CD8-positive, alpha-beta memory T cell (primary cell): ENCODE measurements at regions not wholly inside any gene's neighbourhood (a gene's known extent, or its start where the extent isn't known, plus 50 kb on each side); places are given as distances from the start of the nearest gene placed in this dataset.

Experiments used
- CTCF ChIA-PET: fragments of 350-600 bp; sonication (Branson Sonifier 250); formaldehyde crosslinking; loops from one replicate; lab custom pipeline; 2021; ENCODE audit warnings: antibody characterized with exemption; lab: Charles Lee
- POLR2A ChIA-PET: fragments of 350-600 bp; sonication (Branson Sonifier 250); formaldehyde crosslinking; loops from one replicate; lab custom pipeline; 2021; ENCODE audit warnings: antibody characterized with exemption; lab: Charles Lee
- DNase-seq, 5 donors: peaks; one replicate each; pipeline versions ENCODE4 v3.0.0 to v3.0.0-alpha.2; 2020 to 2022; ENCODE audit warnings: mixed read lengths in 1 of 5
- H3K27ac ChIP-seq: one replicate; pipeline ENCODE4 v1.7.0; 2013; ENCODE audit warnings: low read depth, mild to moderate bottlenecking, low read length, moderate library complexity
- H3K27me3 ChIP-seq: 2 replicates; pipeline ENCODE4 v1.7.0; 2013; ENCODE audit warnings: low read length, mild to moderate bottlenecking; ENCODE audit not compliant: insufficient read depth, poor library complexity, severe bottlenecking
- H3K36me3 ChIP-seq: 2 replicates; pipeline ENCODE4 v1.7.0; 2013; ENCODE audit warnings: mild to moderate bottlenecking, low read length, moderate library complexity; ENCODE audit not compliant: insufficient read depth
- H3K4me1 ChIP-seq: 2 replicates; pipeline ENCODE4 v1.7.0; 2013; ENCODE audit warnings: mild to moderate bottlenecking, low read length, moderate library complexity; ENCODE audit not compliant: insufficient read depth
- H3K4me3 ChIP-seq: 2 replicates; pipeline ENCODE4 v1.7.0; 2013; ENCODE audit warnings: mild to moderate bottlenecking, low read length
- H3K9me3 ChIP-seq: 2 replicates; pipeline ENCODE4 v1.7.0; 2013; ENCODE audit warnings: mild to moderate bottlenecking, low read length
- H3K27ac Mint-ChIP-seq, 8 donors: one replicate each; pipeline ENCODE4 v1.8.0; 2020 to 2021; ENCODE audit warnings: mixed read lengths in 8 of 8, mild to moderate bottlenecking in 6 of 8, inconsistent platforms in 3 of 8, moderate library complexity in 3 of 8
- H3K27me3 Mint-ChIP-seq, 2 donors: one replicate each; pipeline ENCODE4 v1.8.0; 2020 to 2021; ENCODE audit warnings: mixed read lengths in 2 of 2, mild to moderate bottlenecking in 1 of 2, moderate library complexity in 1 of 2
- H3K36me3 Mint-ChIP-seq, 3 donors: one replicate each; pipeline ENCODE4 v1.8.0; 2020 to 2021; ENCODE audit warnings: mixed read lengths in 3 of 3, inconsistent platforms in 1 of 3, mild to moderate bottlenecking in 1 of 3
- H3K4me1 Mint-ChIP-seq, 3 donors: one replicate each; pipeline ENCODE4 v1.8.0; 2020 to 2021; ENCODE audit warnings: mixed read lengths in 3 of 3, inconsistent platforms in 1 of 3, mild to moderate bottlenecking in 1 of 3
- H3K4me3 Mint-ChIP-seq, 7 donors: one replicate each; pipeline ENCODE4 v1.8.0; 2020 to 2021; ENCODE audit warnings: mixed read lengths in 7 of 7, mild to moderate bottlenecking in 6 of 7, moderate library complexity in 4 of 7, inconsistent platforms in 2 of 7
- H3K9me3 Mint-ChIP-seq, 5 donors: one replicate each; pipeline ENCODE4 v1.8.0; 2020 to 2022; ENCODE audit warnings: mixed read lengths in 5 of 5, mild to moderate bottlenecking in 3 of 5, moderate library complexity in 2 of 5, inconsistent platforms in 1 of 5

DNA sequence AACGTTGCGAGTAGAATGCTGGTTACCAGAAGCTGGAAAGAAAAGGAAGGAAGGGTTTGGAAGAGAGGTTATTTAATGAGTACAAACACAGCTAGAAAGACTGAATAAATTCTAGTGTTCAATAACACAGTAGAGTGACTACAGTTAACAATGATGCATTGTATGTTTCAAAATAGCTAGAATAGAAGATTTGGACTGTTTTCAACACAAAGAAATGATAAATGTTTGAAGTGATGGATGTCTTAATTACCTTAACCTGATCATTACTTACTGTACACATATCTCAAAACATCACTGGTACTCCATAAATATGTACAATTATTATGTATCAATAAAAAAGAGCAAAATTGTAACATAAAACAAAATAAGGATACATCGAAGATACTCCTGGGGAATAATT, 1221.8 kb upstream of the SEL1L start:
- ChIA-PET POLR2A (no interaction called here), CTCF (no interaction called here)

GRCh38 chr14:82755923-82756322, 1222.3 kb upstream of the SEL1L start:
- H3K4me3 Mint-ChIP-seq = no peak overlapping the region
- POLR2A ChIA-PET = no interaction called here
- Histone ChIP-seq H3K4me1 (no peaks in the 10 kb centered on the region), H3K4me3 (no peak overlapping the region), H3K27me3 (no peaks in the 10 kb centered on the region), H3K27ac (no peak overlapping the region), H3K36me3 (no peaks in the 10 kb centered on the region), H3K9me3 (no peaks in the 10 kb centered on the region)
- H3K27me3 Mint-ChIP-seq = no peaks in the 10 kb centered on the region
- CTCF ChIA-PET = no interaction called here
- no peaks in the 10 kb centered on the region for H3K36me3 Mint-ChIP-seq
- no peak for DNase-seq
- H3K9me3 Mint-ChIP-seq = peaks cover 2 to 52% (median 14%) of the 10 kb centered on the region in 5 donors
- no peaks in the 10 kb centered on the region for H3K4me1 Mint-ChIP-seq
- no peak overlapping the region for H3K27ac Mint-ChIP-seq

More for the DNA sequence above, 1221.8 kb upstream of the SEL1L start:
- H3K4me3 ChIP-seq = no peak overlapping the region
- no peaks in the 10 kb centered on the region for H3K9me3 ChIP-seq
- H3K27ac ChIP-seq = no peak overlapping the region
- H3K4me3 Mint-ChIP-seq = no peak overlapping the region
- no peaks in the 10 kb centered on the region for H3K4me1 Mint-ChIP-seq
- peaks cover 2 to 56% (median 14%) of the 10 kb centered on the region in 5 donors for H3K9me3 Mint-ChIP-seq
- no peaks in the 10 kb centered on the region for H3K36me3 ChIP-seq
- H3K27me3 ChIP-seq = no peaks in the 10 kb centered on the region
- H3K27ac Mint-ChIP-seq = no peak overlapping the region
- no peaks in the 10 kb centered on the region for H3K36me3 Mint-ChIP-seq
- H3K4me1 ChIP-seq = no peaks in the 10 kb centered on the region
- no peaks in the 10 kb centered on the region for H3K27me3 Mint-ChIP-seq
- DNase-seq = no peak

DNA sequence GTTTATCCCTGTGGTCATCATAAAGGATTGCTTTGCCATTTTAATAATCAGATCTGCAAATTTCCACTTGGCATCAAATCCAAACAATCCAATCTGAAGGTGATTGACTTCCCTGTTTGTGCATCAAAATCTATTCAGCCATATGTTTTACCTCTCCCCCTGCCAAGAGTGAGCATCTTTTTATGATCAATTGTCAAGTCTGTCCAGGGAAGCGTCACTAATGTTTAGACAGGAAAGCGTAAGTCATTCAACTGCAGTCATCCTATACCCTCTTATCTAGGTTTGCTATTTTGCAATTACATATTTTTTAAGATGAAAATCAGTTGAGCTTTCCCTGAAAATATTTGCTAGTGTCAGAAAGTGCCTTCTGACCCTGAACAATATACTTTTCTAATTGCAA, 1224.1 kb upstream of the SEL1L start:
- Mint-ChIP-seq H3K27ac (no peak overlapping the region), H3K36me3 (no peaks in the 10 kb centered on the region), H3K9me3 (peaks cover 2 to 44% (median 16%) of the 10 kb centered on the region in 5 donors), H3K27me3 (no peaks in the 10 kb centered on the region), H3K4me3 (no peak overlapping the region), H3K4me1 (no peaks in the 10 kb centered on the region)
- no peak for DNase-seq
- Histone ChIP-seq H3K4me3 (no peak overlapping the region), H3K27me3 (no peaks in the 10 kb centered on the region), H3K9me3 (no peaks in the 10 kb centered on the region), H3K27ac (no peak overlapping the region), H3K36me3 (no peaks in the 10 kb centered on the region), H3K4me1 (no peaks in the 10 kb centered on the region)
- CTCF ChIA-PET = no interaction called here
- POLR2A ChIA-PET = no interaction called here

- no peak overlapping the region for H3K27ac ChIP-seq
- no peaks in the 10 kb centered on the region for H3K27me3 ChIP-seq
- H3K4me1 Mint-ChIP-seq = no peaks in the 10 kb centered on the region
- no peak overlapping the region for H3K27ac Mint-ChIP-seq
- DNase-seq = no peak
- POLR2A ChIA-PET = no interaction called here
- CTCF ChIA-PET = no interaction called here
- no peaks in the 10 kb centered on the region for H3K36me3 Mint-ChIP-seq
- H3K27me3 Mint-ChIP-seq = no peaks in the 10 kb centered on the region
- H3K4me1 ChIP-seq = no peaks in the 10 kb centered on the region
- no peak overlapping the region for H3K4me3 Mint-ChIP-seq
- H3K36me3 ChIP-seq = no peaks in the 10 kb centered on the region
- no peaks in the 10 kb centered on the region for H3K9me3 ChIP-seq
- no peak overlapping the region for H3K4me3 ChIP-seq
- H3K9me3 Mint-ChIP-seq = peaks cover 4 to 32% (median 15%) of the 10 kb centered on the region in 5 donors
These were observed 1226.0 kb upstream of the SEL1L start for GRCh38 chr14:82759656-82760055.

DNA sequence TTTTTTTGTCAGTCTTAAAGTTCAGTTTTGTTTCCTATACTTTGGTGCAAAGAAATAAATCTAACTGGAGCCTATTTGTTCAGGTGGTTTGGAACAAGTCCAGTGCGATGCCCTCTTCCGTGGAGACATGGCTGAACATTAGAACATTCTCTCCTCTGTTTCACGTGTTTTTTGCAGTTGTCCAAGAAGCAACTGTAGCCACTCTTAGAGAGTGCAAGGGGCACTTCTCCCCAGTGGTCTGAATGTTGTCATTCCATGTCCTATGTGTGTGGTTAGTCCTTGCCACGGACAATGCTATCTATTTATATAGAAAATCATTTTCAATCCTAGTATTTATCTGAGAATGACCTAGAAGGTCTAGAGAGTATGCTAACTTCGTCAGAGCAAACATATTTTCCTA, 1232.5 kb upstream of the SEL1L start:
- CTCF ChIA-PET = no interaction called here
- H3K27ac ChIP-seq = no peak overlapping the region
- no peak overlapping the region for H3K27ac Mint-ChIP-seq
- H3K4me3 ChIP-seq = no peak overlapping the region
- no peaks in the 10 kb centered on the region for H3K4me1 ChIP-seq
- H3K36me3 Mint-ChIP-seq = no peaks in the 10 kb centered on the region
- H3K36me3 ChIP-seq = no peaks in the 10 kb centered on the region
- peaks cover 1 to 18% (median 9%) of the 10 kb centered on the region in 5 donors for H3K9me3 Mint-ChIP-seq
- no peaks in the 10 kb centered on the region for H3K9me3 ChIP-seq
- no peaks in the 10 kb centered on the region for H3K27me3 Mint-ChIP-seq
- no peak for DNase-seq
- no peak overlapping the region for H3K4me3 Mint-ChIP-seq
- H3K27me3 ChIP-seq = no peaks in the 10 kb centered on the region
- POLR2A ChIA-PET = no interaction called here
- H3K4me1 Mint-ChIP-seq = no peaks in the 10 kb centered on the region

DNA sequence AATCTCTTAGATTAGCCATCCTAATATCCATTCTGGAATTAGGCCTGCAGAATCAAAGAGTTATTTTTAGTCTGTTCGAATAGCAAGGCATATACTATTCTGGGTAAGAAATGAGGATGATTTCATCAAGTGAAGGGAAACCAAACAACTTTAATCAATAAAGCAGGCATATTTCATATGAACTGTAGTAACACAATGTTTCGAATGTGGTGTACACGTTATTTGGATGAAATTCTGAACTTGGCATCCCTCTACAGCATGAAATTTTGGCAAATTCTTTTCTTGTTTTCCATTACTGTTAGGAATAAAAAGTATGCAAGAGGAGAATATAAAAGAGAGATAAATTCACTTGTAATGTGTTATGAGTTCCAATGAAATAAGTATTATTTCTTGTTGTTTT, 1233.3 kb upstream of the SEL1L start:
- POLR2A ChIA-PET = no interaction called here
- Histone ChIP-seq H3K27ac (no peak overlapping the region), H3K36me3 (no peaks in the 10 kb centered on the region), H3K9me3 (no peaks in the 10 kb centered on the region), H3K4me1 (no peaks in the 10 kb centered on the region), H3K4me3 (no peak overlapping the region), H3K27me3 (no peaks in the 10 kb centered on the region)
- H3K4me3 Mint-ChIP-seq = no peak overlapping the region
- no peaks in the 10 kb centered on the region for H3K4me1 Mint-ChIP-seq
- H3K27ac Mint-ChIP-seq = no peak overlapping the region
- H3K36me3 Mint-ChIP-seq = no peaks in the 10 kb centered on the region
- CTCF ChIA-PET = no interaction called here
- no peaks in the 10 kb centered on the region for H3K27me3 Mint-ChIP-seq
- peaks cover 3 to 18% (median 11%) of the 10 kb centered on the region in 5 donors for H3K9me3 Mint-ChIP-seq
- DNase-seq = no peak

DNA sequence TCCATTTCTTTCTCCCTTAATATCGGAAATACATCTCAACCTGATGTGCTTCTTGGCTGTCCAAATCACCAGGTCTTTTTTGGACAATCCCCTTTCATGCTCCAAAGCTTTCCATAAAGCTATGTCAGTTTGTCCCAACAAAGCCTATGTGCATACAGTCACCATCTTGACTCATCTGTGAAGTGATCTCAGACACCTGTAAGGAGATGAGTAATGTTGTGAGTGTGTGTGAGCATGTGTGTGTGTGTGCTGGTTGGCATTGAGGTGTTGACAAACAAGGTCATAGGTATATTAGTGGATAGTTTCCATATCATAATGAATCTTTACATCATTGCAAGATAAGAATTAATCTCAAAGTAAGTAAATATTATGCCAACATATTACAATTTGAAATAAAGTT, 1243.3 kb upstream of the SEL1L start:
- H3K36me3 ChIP-seq = no peaks in the 10 kb centered on the region
- no peaks in the 10 kb centered on the region for H3K9me3 ChIP-seq
- Mint-ChIP-seq H3K4me1 (no peaks in the 10 kb centered on the region), H3K4me3 (no peak overlapping the region), H3K27me3 (no peaks in the 10 kb centered on the region), H3K27ac (no peak overlapping the region), H3K9me3 (peaks cover 6 to 19% (median 12%) of the 10 kb centered on the region in 5 donors), H3K36me3 (no peaks in the 10 kb centered on the region)
- H3K27ac ChIP-seq = no peak overlapping the region
- CTCF ChIA-PET = no interaction called here
- no peak for DNase-seq
- no peak overlapping the region for H3K4me3 ChIP-seq
- H3K4me1 ChIP-seq = no peaks in the 10 kb centered on the region
- no peaks in the 10 kb centered on the region for H3K27me3 ChIP-seq
- POLR2A ChIA-PET = no interaction called here

- no peaks in the 10 kb centered on the region for H3K36me3 ChIP-seq
- DNase-seq = no peak
- no peaks in the 10 kb centered on the region for H3K27me3 ChIP-seq
- POLR2A ChIA-PET = no interaction called here
- Mint-ChIP-seq H3K27me3 (no peaks in the 10 kb centered on the region), H3K27ac (no peak overlapping the region), H3K4me3 (no peak overlapping the region), H3K36me3 (no peaks in the 10 kb centered on the region), H3K4me1 (no peaks in the 10 kb centered on the region), H3K9me3 (peaks cover 6 to 21% (median 17%) of the 10 kb centered on the region in 5 donors)
- no peaks in the 10 kb centered on the region for H3K4me1 ChIP-seq
- CTCF ChIA-PET = no interaction called here
- no peaks in the 10 kb centered on the region for H3K9me3 ChIP-seq
- no peak overlapping the region for H3K27ac ChIP-seq
- H3K4me3 ChIP-seq = no peak overlapping the region
These were observed 1244.4 kb upstream of the SEL1L start for GRCh38 chr14:82778008-82778590.
